SK-N-SH (cell line): ENCODE measurements at regions not wholly inside any gene's neighbourhood (a gene's known extent, or its start where the extent isn't known, plus 50 kb on each side); places are given as distances from the start of the nearest gene placed in this dataset.

Experiments used
- CTCF ChIA-PET: fragments of 300-600, 350-600 bp; formaldehyde crosslinking; extraction: SDS; loops from one replicate; lab custom pipeline; 2021; lab: Yijun Ruan, JAX
- POLR2A ChIA-PET: fragments of 350-600 bp; sonication (Branson Sonifier 250); formaldehyde crosslinking; extraction: SDS; loops from one replicate; lab custom pipeline; 2020; ENCODE audit warnings: antibody characterized with exemption, inconsistent platforms; lab: Yijun Ruan, JAX
- DNase-seq: peaks from one replicate; pipeline ENCODE4 v3.0.0; 2012
- H2AFZ ChIP-seq: fragments of 200-600 bp; sonication (generic); 2 replicates; pipeline ENCODE4 v1.8.1; 2016; ENCODE audit warnings: antibody characterized with exemption, mild to moderate bottlenecking, low read depth
- H3F3A ChIP-seq: fragments of 200-600 bp; sonication (generic); replicated peaks from 2 replicates; pipeline ENCODE3; 2016; ENCODE audit warnings: antibody characterized with exemption, mild to moderate bottlenecking; ENCODE audit not compliant: insufficient read depth
- H3K27ac ChIP-seq, 2 experiments: fragments of 200-500 bp in 1 of 2; fragments of 200-600 bp in 1 of 2; sonication (Bioruptor generic) in 1 of 2; sonication (generic), shearing (Covaris generic) in 1 of 2; 2 replicates each; pipeline versions ENCODE4 v1.5.1 to v1.6.1; 2014 to 2016; ENCODE audit warnings: low read depth in 2 of 2, inconsistent platforms in 1 of 2, low read length in 1 of 2, mild to moderate bottlenecking in 1 of 2, mixed read lengths in 1 of 2
- H3K27me3 ChIP-seq: fragments of 200-600 bp; sonication (generic), shearing (Covaris generic); 2 replicates; pipeline ENCODE4 v1.6.1; 2016; ENCODE audit warnings: mixed run types; ENCODE audit not compliant: insufficient read depth
- H3K36me3 ChIP-seq, 2 experiments: fragments of 200-500 bp in 1 of 2; fragments of 200-600 bp in 1 of 2; sonication (Bioruptor generic) in 1 of 2; sonication (generic) in 1 of 2; replicated peaks in 1 of 2; 2 replicates each; pipeline versions ENCODE3 to v1.5.1; 2014 to 2016; ENCODE audit warnings: low read length in 1 of 2, mild to moderate bottlenecking in 1 of 2; ENCODE audit not compliant: insufficient read depth in 2 of 2, control insufficient read depth in 1 of 2
- H3K4me1 ChIP-seq, 2 experiments: fragments of 200-500 bp in 1 of 2; fragments of 200-600 bp in 1 of 2; sonication (Bioruptor generic) in 1 of 2; sonication (generic), shearing (Covaris generic) in 1 of 2; 2 replicates each; pipeline versions ENCODE4 v1.5.1 to v1.6.1; 2014 to 2016; ENCODE audit warnings: low read depth in 1 of 2, low read length in 1 of 2, mixed run types in 1 of 2; ENCODE audit not compliant: insufficient read depth in 2 of 2, control insufficient read depth in 1 of 2
- H3K4me2 ChIP-seq: fragments of 200-600 bp; sonication (generic), shearing (Covaris generic); 2 replicates; pipeline ENCODE4 v1.6.1; 2017; ENCODE audit warnings: mixed run types
- H3K4me3 ChIP-seq, 2 experiments: fragments of 200-500 bp in 1 of 2; fragments of 200-600 bp in 1 of 2; sonication (Bioruptor generic) in 1 of 2; sonication (generic), shearing (Covaris generic) in 1 of 2; 2 replicates each; pipeline versions ENCODE4 v1.5.1 to v1.8.1; 2014 to 2016; ENCODE audit warnings: low read depth in 2 of 2, inconsistent platforms in 1 of 2, low read length in 1 of 2, mild to moderate bottlenecking in 1 of 2, mixed read lengths in 1 of 2, moderate library complexity in 1 of 2
- H3K79me2 ChIP-seq: fragments of 200-600 bp; sonication (generic); 2 replicates; pipeline ENCODE4 v1.8.1; 2017; ENCODE audit warnings: mild to moderate bottlenecking; ENCODE audit not compliant: insufficient read depth
- H3K9ac ChIP-seq: fragments of 200-600 bp; sonication (generic); 2 replicates; pipeline ENCODE4 v1.6.1; 2017; ENCODE audit warnings: mixed run types
- H3K9me2 ChIP-seq: fragments of 200-600 bp; sonication (generic); 2 replicates; pipeline ENCODE4 v1.6.1; 2017; ENCODE audit warnings: mixed run types
- H3K9me3 ChIP-seq: fragments of 200-600 bp; sonication (generic); 2 replicates; pipeline ENCODE4 v1.6.1; 2017; ENCODE audit warnings: mixed run types, mild to moderate bottlenecking, moderate library complexity
- H4K20me1 ChIP-seq: fragments of 200-600 bp; sonication (generic); 2 replicates; pipeline ENCODE4 v1.6.1; 2017; ENCODE audit warnings: mild to moderate bottlenecking, mixed run types; ENCODE audit not compliant: insufficient read depth
- CHD2 ChIP-seq: fragments of 150-350 bp; IDR thresholded peaks from 2 replicates; pipeline ENCODE4 v1.6.1; 2018; ENCODE audit warnings: low read length; ENCODE audit not compliant: partially characterized antibody
- ELF1 ChIP-seq: IDR thresholded peaks from 2 replicates; pipeline ENCODE4 v1.4.0; 2012
- EP300 ChIP-seq, 2 experiments: IDR thresholded peaks; 2 replicates each; pipeline versions ENCODE4 v1.4.0 to v1.6.1; 2012; ENCODE audit warnings: borderline replicate concordance in 1 of 2, low read depth in 1 of 2, low read length in 1 of 2
- EZH2phosphoT487 ChIP-seq: fragments of 200-600 bp; sonication (generic); IDR thresholded peaks from 2 replicates; pipeline ENCODE4 v1.6.1; 2017; ENCODE audit warnings: low read depth, mixed run types, mild to moderate bottlenecking, antibody characterized with exemption, moderate library complexity, borderline replicate concordance
- FOXM1 ChIP-seq: IDR thresholded peaks from 2 replicates; pipeline ENCODE4 v1.4.0; 2012; ENCODE audit warnings: low read depth, mild to moderate bottlenecking
- GABPA ChIP-seq: IDR thresholded peaks from 2 replicates; pipeline ENCODE4 v1.4.0; 2012; ENCODE audit warnings: low read depth, mild to moderate bottlenecking
- JUND ChIP-seq: IDR thresholded peaks from 2 replicates; pipeline ENCODE4 v1.4.0; 2012
- MEF2A ChIP-seq: IDR thresholded peaks from 2 replicates; pipeline ENCODE4 v1.4.0; 2012; ENCODE audit warnings: low read depth, borderline replicate concordance
- MXI1 ChIP-seq: IDR thresholded peaks from 2 replicates; pipeline ENCODE4 v1.6.1; 2012; ENCODE audit warnings: mild to moderate bottlenecking, low read depth, low read length, improper control_type of control experiment
- POLR2AphosphoS5 ChIP-seq: IDR thresholded peaks from 2 replicates; pipeline ENCODE4 v1.6.1; 2012; ENCODE audit warnings: low read depth, low read length
- RAD21 ChIP-seq: IDR thresholded peaks from 2 replicates; pipeline ENCODE4 v1.6.1; 2012; ENCODE audit warnings: mild to moderate bottlenecking, low read length
- RFX5 ChIP-seq: IDR thresholded peaks from 2 replicates; pipeline ENCODE4 v1.6.1; 2012; ENCODE audit warnings: mild to moderate bottlenecking, improper control_type of control experiment, low read length
- SMC3 ChIP-seq: IDR thresholded peaks from 2 replicates; pipeline ENCODE4 v1.6.1; 2012; ENCODE audit warnings: low read depth, low read length, improper control_type of control experiment
- TAF1 ChIP-seq: IDR thresholded peaks from 2 replicates; pipeline ENCODE4 v1.6.1; 2012; ENCODE audit warnings: low read depth, mild to moderate bottlenecking, low read length, moderate library complexity, borderline replicate concordance
- TCF12 ChIP-seq: IDR thresholded peaks from 2 replicates; pipeline ENCODE4 v1.4.0; 2012
- YY1 ChIP-seq: IDR thresholded peaks from 2 replicates; pipeline ENCODE4 v1.4.0; 2012; ENCODE audit warnings: low read depth, mild to moderate bottlenecking
- WGBS: methylation state at CpG from one replicate; pipeline ENCODE4 v1.1.6; 2017; ENCODE audit warnings: low lambda C conversion rate; 5-methylcytosine and 5-hydroxymethylcytosine counted together
- TF ChIP-seq, protein P1 (sequence below): IDR thresholded peaks from 2 replicates; pipeline ENCODE4; 2012
- TF ChIP-seq, protein P2 (sequence below): IDR thresholded peaks from 2 replicates; pipeline ENCODE4 v1.6.1; 2012; ENCODE audit warnings: mild to moderate bottlenecking, low read depth, low read length, moderate library complexity
- TF ChIP-seq, protein P3 (sequence below): IDR thresholded peaks from 2 replicates; pipeline ENCODE4 v1.4.0; 2012; ENCODE audit warnings: low read depth
- TF ChIP-seq, protein P4 (sequence below): fragments of 150-350 bp; IDR thresholded peaks from 2 replicates; pipeline ENCODE4 v1.6.1; 2016; ENCODE audit warnings: mild to moderate bottlenecking, low read depth, low read length

DNA sequence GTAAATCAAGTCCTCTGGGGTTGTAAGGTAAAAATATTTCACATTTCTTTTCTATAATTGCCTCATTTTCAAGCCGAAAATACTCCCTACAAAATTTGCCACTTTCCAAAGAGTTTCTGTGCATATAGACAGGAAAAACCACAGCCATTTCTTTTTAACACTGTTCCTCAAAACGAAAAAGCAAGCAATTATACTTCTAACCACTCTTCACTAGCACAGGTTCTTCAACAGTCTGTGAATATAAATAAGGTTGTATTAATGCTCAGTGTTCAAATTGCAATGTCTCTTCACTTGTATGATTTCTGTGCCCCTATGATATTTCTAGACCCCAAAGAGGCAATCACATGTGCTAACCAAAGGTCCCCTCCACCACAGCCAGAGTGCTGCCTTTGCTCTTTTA, 206.0 kb downstream of the SIM1 start:
- Histone ChIP-seq H3K4me1 (no peaks in the 10 kb centered on the region), H3K4me2 (no peak overlapping the region), H3K4me3 (no peak overlapping the region), H3K27ac (no peak overlapping the region), H3K9me2 (no peaks in the 10 kb centered on the region), H4K20me1 (no peaks in the 10 kb centered on the region), H3K9me3 (no peaks in the 10 kb centered on the region), H3K27me3 (no peaks in the 10 kb centered on the region), H3K79me2 (no peaks in the 10 kb centered on the region), H3K9ac (no peak overlapping the region), H3K36me3 (no peaks in the 10 kb centered on the region), H2AFZ (0 out of 2 replicates have a peak overlapping the region, but pooled peaks have one; percentile 9), H3F3A (peaks cover 4% of the 10 kb centered on the region)
- ChIA-PET CTCF (interaction anchor here (0.8 kb wide), 1 partner anchor 202 kb away, joined by 3 read pairs; no protein-coding TSS in a partner anchor), POLR2A (no interaction called here)
- WGBS = 23% methylated on average over 2 of the region's 2 CpGs
- TF ChIP-seq TAF1 = no peak
- no peak for TF ChIP-seq POLR2AphosphoS5
- no peak for TF ChIP-seq EZH2phosphoT487
- TF ChIP-seq ELF1 = no peak
- TF ChIP-seq, protein P1, sequence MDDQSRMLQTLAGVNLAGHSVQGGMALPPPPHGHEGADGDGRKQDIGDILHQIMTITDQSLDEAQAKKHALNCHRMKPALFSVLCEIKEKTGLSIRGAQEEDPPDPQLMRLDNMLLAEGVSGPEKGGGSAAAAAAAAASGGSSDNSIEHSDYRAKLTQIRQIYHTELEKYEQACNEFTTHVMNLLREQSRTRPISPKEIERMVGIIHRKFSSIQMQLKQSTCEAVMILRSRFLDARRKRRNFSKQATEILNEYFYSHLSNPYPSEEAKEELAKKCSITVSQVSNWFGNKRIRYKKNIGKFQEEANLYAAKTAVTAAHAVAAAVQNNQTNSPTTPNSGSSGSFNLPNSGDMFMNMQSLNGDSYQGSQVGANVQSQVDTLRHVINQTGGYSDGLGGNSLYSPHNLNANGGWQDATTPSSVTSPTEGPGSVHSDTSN = no peak
- TF ChIP-seq, protein P2, sequence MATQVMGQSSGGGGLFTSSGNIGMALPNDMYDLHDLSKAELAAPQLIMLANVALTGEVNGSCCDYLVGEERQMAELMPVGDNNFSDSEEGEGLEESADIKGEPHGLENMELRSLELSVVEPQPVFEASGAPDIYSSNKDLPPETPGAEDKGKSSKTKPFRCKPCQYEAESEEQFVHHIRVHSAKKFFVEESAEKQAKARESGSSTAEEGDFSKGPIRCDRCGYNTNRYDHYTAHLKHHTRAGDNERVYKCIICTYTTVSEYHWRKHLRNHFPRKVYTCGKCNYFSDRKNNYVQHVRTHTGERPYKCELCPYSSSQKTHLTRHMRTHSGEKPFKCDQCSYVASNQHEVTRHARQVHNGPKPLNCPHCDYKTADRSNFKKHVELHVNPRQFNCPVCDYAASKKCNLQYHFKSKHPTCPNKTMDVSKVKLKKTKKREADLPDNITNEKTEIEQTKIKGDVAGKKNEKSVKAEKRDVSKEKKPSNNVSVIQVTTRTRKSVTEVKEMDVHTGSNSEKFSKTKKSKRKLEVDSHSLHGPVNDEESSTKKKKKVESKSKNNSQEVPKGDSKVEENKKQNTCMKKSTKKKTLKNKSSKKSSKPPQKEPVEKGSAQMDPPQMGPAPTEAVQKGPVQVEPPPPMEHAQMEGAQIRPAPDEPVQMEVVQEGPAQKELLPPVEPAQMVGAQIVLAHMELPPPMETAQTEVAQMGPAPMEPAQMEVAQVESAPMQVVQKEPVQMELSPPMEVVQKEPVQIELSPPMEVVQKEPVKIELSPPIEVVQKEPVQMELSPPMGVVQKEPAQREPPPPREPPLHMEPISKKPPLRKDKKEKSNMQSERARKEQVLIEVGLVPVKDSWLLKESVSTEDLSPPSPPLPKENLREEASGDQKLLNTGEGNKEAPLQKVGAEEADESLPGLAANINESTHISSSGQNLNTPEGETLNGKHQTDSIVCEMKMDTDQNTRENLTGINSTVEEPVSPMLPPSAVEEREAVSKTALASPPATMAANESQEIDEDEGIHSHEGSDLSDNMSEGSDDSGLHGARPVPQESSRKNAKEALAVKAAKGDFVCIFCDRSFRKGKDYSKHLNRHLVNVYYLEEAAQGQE = no peak
- TF ChIP-seq MEF2A = no peak
- no peak for TF ChIP-seq EP300 (IDR thresholded peaks at IDR 0.05; ENCODE audit: borderline replicate concordance in 1 of 2, low read depth in 1 of 2, low read length in 1 of 2)
- no peak for TF ChIP-seq FOXM1
- TF ChIP-seq GABPA = no peak
- TF ChIP-seq, protein P3, sequence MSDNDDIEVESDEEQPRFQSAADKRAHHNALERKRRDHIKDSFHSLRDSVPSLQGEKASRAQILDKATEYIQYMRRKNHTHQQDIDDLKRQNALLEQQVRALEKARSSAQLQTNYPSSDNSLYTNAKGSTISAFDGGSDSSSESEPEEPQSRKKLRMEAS = no peak
- TF ChIP-seq SMC3 = no peak
- TF ChIP-seq, protein P4, sequence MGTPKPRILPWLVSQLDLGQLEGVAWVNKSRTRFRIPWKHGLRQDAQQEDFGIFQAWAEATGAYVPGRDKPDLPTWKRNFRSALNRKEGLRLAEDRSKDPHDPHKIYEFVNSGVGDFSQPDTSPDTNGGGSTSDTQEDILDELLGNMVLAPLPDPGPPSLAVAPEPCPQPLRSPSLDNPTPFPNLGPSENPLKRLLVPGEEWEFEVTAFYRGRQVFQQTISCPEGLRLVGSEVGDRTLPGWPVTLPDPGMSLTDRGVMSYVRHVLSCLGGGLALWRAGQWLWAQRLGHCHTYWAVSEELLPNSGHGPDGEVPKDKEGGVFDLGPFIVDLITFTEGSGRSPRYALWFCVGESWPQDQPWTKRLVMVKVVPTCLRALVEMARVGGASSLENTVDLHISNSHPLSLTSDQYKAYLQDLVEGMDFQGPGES = no peak
- TF ChIP-seq RFX5 = no peak
- TF ChIP-seq CHD2 = no peak
- TF ChIP-seq TCF12 = no peak
- TF ChIP-seq MXI1 = no peak
- TF ChIP-seq YY1 = no peak
- TF ChIP-seq JUND = no peak
- TF ChIP-seq RAD21 = no peak
- DNase-seq = no peak
